Panc1 (cell line): ENCODE measurements at regions not wholly inside any gene's neighbourhood (a gene's known extent, or its start where the extent isn't known, plus 50 kb on each side); places are given as distances from the start of the nearest gene placed in this dataset.

ENCODE experiments used
- ATAC-seq: fragments of 200-7000 bp; cut with Tn5 transposase; 2 replicates; pipeline ENCODE4 v1.9.1; 2020; ENCODE audit warnings: mild to moderate bottlenecking, moderate library complexity
- BruUV-seq: library from RNA; stranded (reverse); fragments of 400-500 nt; replicated peaks from 2 replicates; lab custom pipeline; 2021; lab: Mats Ljungman, UMichigan
- CTCF ChIA-PET: fragments of 300-600 bp; sonication (Branson Sonifier 250); formaldehyde crosslinking; loops from one replicate; lab custom pipeline; 2022; ENCODE audit warnings: antibody characterized with exemption; lab: Charles Lee
- POLR2A ChIA-PET: fragments of 300-600 bp; sonication (Branson Sonifier 250); formaldehyde crosslinking; loops from one replicate; lab custom pipeline; 2022; ENCODE audit warnings: antibody characterized with exemption; lab: Charles Lee
- DNase-seq: peaks from one replicate; pipeline ENCODE4 v3.0.0-alpha.2; 2010; ENCODE audit warnings: low read depth, low spot score
- H3K27ac ChIP-seq: 2 replicates; pipeline ENCODE4 v1.5.1; 2011; ENCODE audit warnings: mild to moderate bottlenecking, low read length, inconsistent platforms
- H3K27me3 ChIP-seq: fragments of 200-500 bp; sonication (Bioruptor generic); 2 replicates; pipeline ENCODE4 v1.6.0; 2014; ENCODE audit warnings: low read length, inconsistent platforms; ENCODE audit not compliant: control insufficient read depth, insufficient read depth
- H3K36me3 ChIP-seq: fragments of 200-500 bp; sonication (Bioruptor generic); 2 replicates; pipeline ENCODE4 v1.5.1; 2014; ENCODE audit warnings: inconsistent platforms, mild to moderate bottlenecking, low read length, moderate library complexity; ENCODE audit not compliant: control insufficient read depth, insufficient read depth
- H3K4me1 ChIP-seq: 2 replicates; pipeline ENCODE4 v1.5.1; 2011; ENCODE audit warnings: inconsistent platforms, mild to moderate bottlenecking, low read length, moderate library complexity; ENCODE audit not compliant: control insufficient read depth, insufficient read depth
- H3K4me3 ChIP-seq, 2 experiments: 2 replicates each; pipeline ENCODE4 v1.5.1; 2011 to 2012; ENCODE audit warnings: low read depth in 2 of 2, low read length in 2 of 2, mild to moderate bottlenecking in 2 of 2, inconsistent platforms in 1 of 2, moderate library complexity in 1 of 2
- H3K9me3 ChIP-seq: fragments of 200-500 bp; sonication (Bioruptor generic); 2 replicates; pipeline ENCODE4 v1.5.1; 2014; ENCODE audit warnings: low read depth, mild to moderate bottlenecking, inconsistent platforms, low read length, moderate library complexity; ENCODE audit not compliant: control insufficient read depth, insufficient read depth
- CTCF ChIP-seq: fragments of 450-650 bp; IDR thresholded peaks from 2 replicates; pipeline ENCODE4 v1.5.1; 2017; ENCODE audit warnings: mild to moderate bottlenecking
- POLR2AphosphoS5 ChIP-seq: IDR thresholded peaks from 2 replicates; pipeline ENCODE4 v1.6.1; 2012; ENCODE audit warnings: mild to moderate bottlenecking, low read depth, low read length, moderate library complexity
- REST ChIP-seq, 2 experiments: IDR thresholded peaks; 2 replicates each; pipeline ENCODE4 v1.6.1; 2011 to 2012; ENCODE audit warnings: low read depth in 2 of 2, control low read depth in 1 of 2, low read length in 1 of 2, mild to moderate bottlenecking in 1 of 2, moderate library complexity in 1 of 2; ENCODE audit not compliant: insufficient read depth in 1 of 2
- SIN3A ChIP-seq: IDR thresholded peaks from 2 replicates; pipeline ENCODE4 v1.6.1; 2012; ENCODE audit warnings: low read depth, mild to moderate bottlenecking, low read length, moderate library complexity, borderline replicate concordance; ENCODE audit not compliant: insufficient read depth
- TCF7L2 ChIP-seq: IDR thresholded peaks from 2 replicates; pipeline ENCODE4 v1.6.1; 2011; ENCODE audit warnings: mild to moderate bottlenecking, low read depth, low read length, inconsistent platforms
- in situ Hi-C: cut with HindIII; loops from 2 replicates; pipeline ENCODE4 v1.10.0; 2016; ENCODE audit warnings: low sequenced_read_pairs, low pct_unique_long_range_greater_than_20kb
- intact Hi-C: fragments of 100-400 bp; cut with micrococcal nuclease; formaldehyde crosslinking; loops from one replicate; pipeline ENCODE4 v1.10.0; 2022; ENCODE audit not compliant: unreplicated experiment

GRCh38 chr13:80684217-80684991 is 343.5 kb upstream of the SPRY2 start:
- no peaks in the 10 kb centered on the region for H3K36me3 ChIP-seq
- POLR2A ChIA-PET: no interaction called here
- ATAC-seq: no peak
- no peaks in the 10 kb centered on the region for H3K27me3 ChIP-seq
- no peak overlapping the region for H3K27ac ChIP-seq
- TF ChIP-seq CTCF (no peak), SIN3A (no peak), TCF7L2 (no peak), POLR2AphosphoS5 (no peak), REST (IDR thresholded peaks at IDR 0.05; ENCODE audit: insufficient read depth in 1 of 2, low read depth in 2 of 2, low read length in 1 of 2) (no peak)
- no peak for DNase-seq
- no peaks in the 10 kb centered on the region for H3K4me1 ChIP-seq
- intact Hi-C loops: no loop called here
- in situ Hi-C loops: no loop called here
- no TSS peak for BruUV-seq
- CTCF ChIA-PET: no interaction called here
- H3K9me3 ChIP-seq: no peaks in the 10 kb centered on the region
- H3K4me3 ChIP-seq: no peak overlapping the region

- no TSS peak for BruUV-seq
- no peak for ATAC-seq
- TF ChIP-seq TCF7L2 (no peak), REST (IDR thresholded peaks at IDR 0.05; ENCODE audit: insufficient read depth in 1 of 2, low read depth in 2 of 2, low read length in 1 of 2) (no peak), CTCF (no peak), SIN3A (no peak), POLR2AphosphoS5 (no peak)
- Histone ChIP-seq H3K36me3 (no peaks in the 10 kb centered on the region), H3K4me3 (no peak overlapping the region), H3K27me3 (no peaks in the 10 kb centered on the region), H3K27ac (no peak overlapping the region), H3K4me1 (no peaks in the 10 kb centered on the region), H3K9me3 (no peaks in the 10 kb centered on the region)
- in situ Hi-C loops: no loop called here
- ChIA-PET POLR2A (no interaction called here), CTCF (no interaction called here)
- intact Hi-C loops: no loop called here
- no peak for DNase-seq
These were observed 339.9 kb upstream of the SPRY2 start for GRCh38 chr13:80680786-80681366.
